GM19238 (cell line): ENCODE measurements at regions not wholly inside any gene's neighbourhood (a gene's known extent, or its start where the extent isn't known, plus 50 kb on each side); places are given as distances from the start of the nearest gene placed in this dataset.
"Not testable (repeated sequence)": the region's sequence is repeated elsewhere in the genome, so short reads cannot be mapped to it uniquely, and the experiment has no call there.

Experiments used
- DNase-seq: peaks from one replicate; pipeline ENCODE4 v3.0.0; 2011; ENCODE audit warnings: low spot score; ENCODE audit not compliant: insufficient read length

DNA sequence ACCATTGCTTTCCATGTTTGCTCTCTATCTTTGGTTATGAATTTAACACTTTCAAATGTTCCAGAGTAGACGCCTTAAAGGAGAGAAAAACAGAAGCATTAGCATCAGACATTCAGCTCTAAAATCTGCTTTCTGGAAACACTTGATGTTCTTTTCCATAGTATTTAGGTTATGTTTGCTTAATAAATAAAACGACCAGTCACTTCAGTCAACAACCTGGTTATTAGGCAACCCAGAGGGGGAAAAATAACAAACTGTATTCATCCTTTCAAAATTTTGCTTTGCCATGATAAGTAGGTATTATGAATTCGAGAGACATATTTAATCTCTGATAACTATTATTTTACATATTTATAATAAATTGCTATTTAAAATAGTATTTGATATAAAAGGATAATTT, 1044.7 kb downstream of the CDH9 start:
- DNase-seq, result no peak

GRCh38 chr5:25991639-25992038, 1046.7 kb downstream of the CDH9 start:
- DNase-seq, result no peak

DNA sequence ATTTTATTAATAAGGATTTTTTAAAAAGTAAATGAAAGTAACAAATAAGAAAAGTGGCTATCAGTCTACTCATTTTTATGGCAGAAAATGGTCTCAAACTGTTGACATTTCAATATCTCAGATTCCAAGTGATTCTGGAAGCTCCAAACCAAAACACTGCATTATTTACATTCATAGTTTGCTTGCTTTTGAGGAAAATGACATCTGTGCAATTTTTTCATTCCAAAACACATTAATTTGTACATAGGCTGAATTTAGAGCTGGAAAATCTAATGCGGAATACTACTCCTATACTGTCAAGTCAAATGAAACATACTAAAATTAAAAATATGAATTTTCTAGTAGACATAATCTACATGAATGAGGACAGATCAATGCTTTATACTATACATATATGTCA, 1047.6 kb downstream of the CDH9 start:
- no peak for DNase-seq

DNA sequence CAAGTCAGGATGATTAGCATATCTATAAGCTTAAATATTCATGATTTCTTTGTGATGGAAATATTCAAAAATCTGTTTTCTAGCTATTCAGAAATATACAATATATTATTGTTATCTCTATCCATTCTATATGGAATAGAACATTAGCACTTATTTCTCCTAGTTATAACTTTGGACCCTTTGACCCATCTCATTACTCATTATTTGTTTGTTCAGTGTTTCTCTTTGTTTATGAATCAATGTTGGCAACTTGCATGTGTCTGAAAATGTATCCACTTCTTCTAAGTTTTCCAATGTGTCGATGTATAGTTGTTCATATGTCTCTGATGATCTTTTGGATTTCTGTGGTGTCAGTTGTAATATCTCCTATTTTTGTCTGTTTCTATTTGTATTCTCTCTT, 1059.3 kb downstream of the CDH9 start:
- DNase-seq, result no peak

- DNase-seq, result no peak
Measured at GRCh38 chr5:25975885-25976284, 1062.5 kb downstream of the CDH9 start.

GRCh38 chr5:25974451-25974850, 1063.9 kb downstream of the CDH9 start:
- DNase-seq, result no peak

- DNase-seq, result no peak
Measured at GRCh38 chr5:25970906-25971489, 1067.4 kb downstream of the CDH9 start.

DNA sequence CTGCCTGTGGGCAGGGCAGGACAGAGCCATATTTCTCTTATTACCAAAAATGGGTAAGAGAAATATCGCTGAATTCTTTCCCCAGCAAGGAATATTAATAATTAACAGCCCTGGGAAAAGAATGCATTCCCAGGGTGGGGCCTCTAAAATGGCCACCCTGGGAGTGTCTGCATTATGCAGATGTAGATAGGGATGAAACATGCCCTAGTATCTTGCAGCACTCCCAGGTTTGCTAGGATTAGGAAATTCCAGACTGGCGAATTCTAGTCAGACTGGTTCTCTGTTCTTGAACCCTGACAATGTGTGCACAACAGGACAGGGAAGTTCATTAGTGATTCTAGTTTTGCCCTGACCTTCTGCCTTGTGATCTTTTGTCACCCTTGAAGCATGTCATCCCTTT, 1069.3 kb downstream of the CDH9 start:
- not testable (repeated sequence) for DNase-seq

- no peak for DNase-seq
Measured at GRCh38 chr5:25964009-25964372, 1074.4 kb downstream of the CDH9 start.

DNA sequence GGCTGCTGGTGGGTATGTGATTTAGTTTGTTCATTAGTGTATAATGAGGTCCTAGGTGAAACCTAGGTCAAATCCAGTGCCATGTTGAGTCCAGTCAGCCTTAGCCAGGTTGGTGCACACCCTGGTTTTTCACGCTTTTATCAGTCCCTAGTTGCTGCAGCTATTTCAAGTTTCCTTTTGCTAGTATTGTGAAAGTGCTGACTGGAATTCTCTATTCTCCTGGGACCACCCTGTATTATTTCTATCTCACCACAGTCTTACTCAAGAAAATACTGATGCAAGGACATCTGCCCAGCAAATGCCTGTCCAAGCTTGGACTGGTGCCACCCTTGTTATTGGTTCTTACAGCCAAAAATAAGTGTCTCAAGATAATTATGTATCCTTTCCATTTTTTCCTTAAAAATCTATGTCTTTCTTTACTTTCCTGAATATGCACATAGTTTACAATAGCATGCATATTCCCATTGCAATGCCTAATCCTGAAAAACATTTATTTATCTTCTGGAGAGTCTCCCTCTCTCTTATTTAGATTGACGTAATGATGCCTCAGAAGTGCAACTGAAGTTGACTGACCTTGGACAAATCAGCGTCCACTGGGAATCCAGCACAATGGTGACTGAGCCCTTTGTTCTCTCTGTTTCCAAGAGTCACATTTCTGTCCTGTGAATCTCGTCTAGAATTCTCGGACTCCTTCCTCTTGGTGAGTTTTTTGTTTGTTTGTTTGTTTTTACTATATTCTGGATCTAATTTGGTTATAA, 1075.0 kb downstream of the CDH9 start:
- DNase-seq, result no peak

DNA sequence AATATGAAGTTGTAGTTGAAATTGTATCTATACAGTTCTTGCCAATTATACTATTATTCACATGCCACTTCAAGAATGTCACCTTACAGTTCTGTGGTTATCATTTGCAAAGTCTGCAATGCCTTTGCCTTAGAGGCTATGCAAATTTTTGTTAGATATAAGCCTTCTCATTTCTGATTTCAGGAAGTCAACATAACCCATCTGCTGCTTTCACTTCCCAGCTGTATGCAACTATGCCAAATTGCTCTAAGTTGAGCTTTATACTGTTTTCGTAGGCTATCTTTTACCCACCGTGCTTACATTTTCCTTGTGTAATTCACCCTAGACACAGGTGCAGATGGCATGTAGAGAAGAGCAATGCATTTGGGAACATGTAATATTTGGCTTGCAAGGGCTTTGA, 1083.0 kb downstream of the CDH9 start:
- DNase-seq, result no peak

DNA sequence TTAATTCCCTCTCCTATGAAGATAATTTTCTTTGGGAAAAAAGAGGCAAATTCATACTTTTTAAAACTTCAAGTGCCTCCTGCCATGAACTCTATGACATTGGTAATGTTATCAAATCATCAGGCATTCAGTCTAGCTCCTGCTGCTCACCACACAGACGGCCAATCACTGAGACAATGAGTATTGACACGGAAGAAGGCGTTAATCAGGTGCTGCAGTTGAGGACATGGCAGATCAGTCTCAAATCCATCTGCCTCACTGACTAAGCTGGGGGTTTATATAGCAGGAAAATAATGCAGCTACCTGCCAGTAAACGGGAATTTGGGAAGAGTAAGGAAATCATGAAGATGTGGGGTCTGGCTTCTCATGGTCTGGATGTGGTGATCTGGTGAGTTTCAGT, 1087.7 kb downstream of the CDH9 start:
- DNase-seq, result no peak

- no peak for DNase-seq
Measured at GRCh38 chr5:25948278-25948677, 1090.1 kb downstream of the CDH9 start.

DNA sequence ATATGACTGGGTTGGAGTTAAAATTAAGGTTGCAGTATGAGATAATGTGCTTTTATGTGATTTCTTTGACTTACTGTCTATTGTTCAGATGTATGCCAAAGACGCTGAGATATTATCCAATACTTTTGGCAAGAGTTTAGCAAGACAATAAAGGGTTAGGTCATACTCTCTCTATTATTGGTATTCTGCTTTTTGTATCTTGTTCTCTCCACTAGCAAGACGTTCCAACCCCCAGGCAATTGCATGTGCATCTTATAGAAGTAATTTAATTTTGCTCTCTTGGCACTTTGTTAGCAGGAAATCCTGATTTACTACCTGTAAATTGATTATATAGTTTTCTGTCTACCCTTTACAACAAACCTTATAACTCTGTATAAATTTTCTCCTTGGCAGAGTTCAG, 1093.6 kb downstream of the CDH9 start:
- no peak for DNase-seq

DNA sequence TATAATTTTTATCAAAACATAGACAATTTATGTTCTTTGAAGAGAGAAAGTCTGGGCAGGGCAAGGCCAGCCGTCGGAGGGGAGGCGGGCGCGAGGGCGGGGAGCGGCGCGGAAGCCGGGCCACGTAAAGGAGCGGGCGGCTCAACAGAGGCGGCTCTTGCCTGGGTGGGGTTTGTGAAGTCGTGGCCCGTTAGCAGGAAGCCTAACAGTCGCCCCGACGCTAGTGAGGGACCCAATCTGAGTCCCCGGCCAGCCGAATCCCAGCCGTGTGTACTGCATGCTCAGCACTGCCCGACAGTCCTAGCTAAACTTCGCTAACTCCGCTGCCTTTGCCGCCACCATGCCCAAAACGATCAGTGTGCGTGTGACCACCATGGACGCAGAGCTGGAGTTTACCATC, 1129.2 kb downstream of the CDH9 start:
- DNase-seq, result no peak

GRCh38 chr5:25905646-25906045, 1132.7 kb downstream of the CDH9 start:
- DNase-seq, result no peak

DNA sequence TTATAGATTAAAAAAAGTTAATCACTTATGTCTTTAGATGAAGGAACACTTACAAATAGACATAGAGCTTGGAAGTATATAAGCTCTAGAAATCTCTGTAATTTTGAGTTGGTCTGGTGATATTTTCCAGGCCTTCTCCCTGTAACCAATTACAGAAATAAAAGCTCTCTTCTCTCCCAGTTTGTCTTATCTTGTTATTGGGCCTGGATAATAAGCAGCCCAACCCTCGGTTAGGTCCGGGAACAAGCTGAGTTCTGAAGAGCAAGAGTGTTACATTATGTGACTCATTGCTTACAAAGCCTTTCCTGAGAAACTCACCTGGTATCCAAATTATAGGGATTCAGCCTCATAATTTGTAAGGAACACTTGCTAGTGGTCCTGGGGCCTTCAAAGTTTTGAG, 1146.2 kb downstream of the CDH9 start:
- no peak for DNase-seq

- no peak for DNase-seq
Measured at GRCh38 chr5:25891691-25892090, 1146.7 kb downstream of the CDH9 start.

DNA sequence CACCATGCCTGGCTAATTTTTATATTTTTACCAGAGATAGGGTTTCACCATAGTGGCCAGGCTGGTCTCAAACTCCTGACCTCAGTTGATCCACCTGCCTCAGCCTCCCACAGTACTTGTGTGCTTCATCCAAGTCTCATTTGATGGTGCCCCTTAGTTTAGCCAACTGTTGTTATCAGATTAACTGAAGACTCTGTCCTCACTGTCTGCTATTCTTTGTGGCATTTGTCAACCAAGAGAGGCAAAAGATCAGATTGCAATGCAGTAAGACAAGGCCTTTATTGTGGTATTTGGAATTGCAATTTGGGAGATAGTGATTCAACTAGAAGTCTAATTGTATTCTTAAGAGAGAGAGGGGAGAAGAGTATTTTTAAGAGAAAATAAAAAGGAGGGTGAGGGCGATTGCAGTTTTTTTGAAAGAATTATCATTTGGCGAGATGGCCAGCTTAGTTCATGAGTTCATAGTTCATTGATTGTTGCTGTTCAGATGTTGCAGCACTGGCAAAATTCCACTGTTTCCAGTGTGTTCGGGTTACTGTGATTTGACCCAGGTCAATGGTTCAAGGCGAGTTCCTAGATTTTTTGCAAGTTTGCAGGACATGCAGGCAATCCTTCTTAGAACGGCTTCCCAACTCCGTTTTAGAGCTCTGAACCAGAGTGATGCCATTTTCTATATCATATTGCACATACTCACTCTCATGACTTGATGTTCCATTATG, 1156.9 kb downstream of the CDH9 start:
- no peak for DNase-seq

DNA sequence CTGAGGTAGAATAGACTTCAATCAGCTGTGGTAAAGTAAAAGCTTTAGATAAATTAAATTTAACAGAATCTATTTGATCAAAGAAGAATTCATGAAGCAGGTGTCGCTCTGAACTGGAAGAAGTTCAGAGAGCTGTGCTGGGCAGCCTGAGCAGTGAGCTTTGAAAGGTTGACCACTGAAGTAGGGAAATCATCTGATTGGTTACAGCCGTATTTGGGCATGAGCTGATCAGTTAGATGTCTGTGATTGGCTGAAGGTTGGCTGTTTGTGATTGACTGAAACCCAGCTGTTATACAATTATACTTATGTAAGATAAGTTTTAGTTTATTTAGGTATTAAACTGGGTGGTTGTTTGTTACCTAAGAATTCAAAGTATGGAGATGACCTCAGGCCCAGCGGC, 1174.6 kb downstream of the CDH9 start:
- DNase-seq, result no peak

DNA sequence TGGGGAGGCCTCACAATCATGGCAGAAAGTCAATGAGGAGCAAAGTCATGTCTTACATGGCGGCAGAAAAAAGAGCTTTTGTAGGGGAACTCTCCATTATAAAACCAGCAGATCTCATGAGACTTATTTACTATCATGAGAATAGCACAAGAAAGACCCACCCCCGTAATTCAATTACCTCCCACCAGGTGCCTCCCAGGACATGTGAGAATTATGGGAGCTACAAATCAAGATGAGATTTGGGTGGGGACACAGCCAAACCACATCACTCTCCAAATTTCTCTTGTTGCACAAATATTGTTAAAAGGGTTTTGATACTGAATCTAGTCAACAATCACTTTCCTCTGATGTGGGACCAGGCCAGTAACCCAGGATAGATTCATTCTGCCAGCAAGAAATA, 1176.1 kb downstream of the CDH9 start:
- DNase-seq, result no peak

- DNase-seq, result no peak
Measured at GRCh38 chr5:25858019-25858418, 1180.4 kb downstream of the CDH9 start.

DNA sequence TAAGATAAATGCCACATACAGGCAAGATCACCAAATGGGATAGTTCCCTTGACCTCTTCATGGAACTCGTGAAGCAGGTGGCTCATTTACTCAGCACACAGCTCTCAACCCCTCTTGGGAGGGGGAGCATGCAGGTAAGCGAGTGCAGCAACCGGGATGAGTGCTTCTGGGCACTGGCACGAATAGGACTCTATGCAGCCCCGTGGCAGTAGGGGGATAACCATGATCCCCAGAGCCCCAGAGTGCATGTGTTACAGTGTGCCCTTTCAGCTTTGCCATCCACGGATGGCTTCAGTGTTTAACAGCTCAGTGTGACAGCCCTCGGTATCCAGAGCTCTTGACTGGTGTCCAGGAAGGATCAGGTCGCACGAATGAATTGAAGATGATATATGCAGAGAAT, 1187.1 kb downstream of the CDH9 start:
- no peak for DNase-seq
